HL-60 (cell line): ENCODE measurements at regions not wholly inside any gene's neighbourhood (a gene's known extent, or its start where the extent isn't known, plus 50 kb on each side); places are given as distances from the start of the nearest gene placed in this dataset.

Experiments used
- DNase-seq, 2 experiments: peaks; one replicate each; pipeline ENCODE4 v3.0.0-alpha.2; 2010 to 2020; ENCODE audit warnings: low read depth in 1 of 2, low spot score in 1 of 2
- H3K27ac ChIP-seq: fragments of 250-450 bp; sonication (Bioruptor Pico); replicated peaks from 2 replicates; pipeline ENCODE4 v1.5.1; 2020; ENCODE audit warnings: mild to moderate bottlenecking, moderate library complexity
- H3K27me3 ChIP-seq: fragments of 250-450 bp; sonication (Bioruptor Pico); 2 replicates; pipeline ENCODE4 v1.5.1; 2021; ENCODE audit warnings: mild to moderate bottlenecking, moderate library complexity; ENCODE audit not compliant: insufficient read depth, poor library complexity, severe bottlenecking
- H3K4me3 ChIP-seq: replicated peaks from 2 replicates; pipeline ENCODE4 v1.5.1; 2011; ENCODE audit warnings: mild to moderate bottlenecking, control low read depth, low read length; ENCODE audit not compliant: insufficient read depth
- CTCF ChIP-seq: IDR thresholded peaks from one replicate; pipeline ENCODE4 v1.5.1; 2011; ENCODE audit warnings: low read length, control low read depth, inconsistent platforms; ENCODE audit not compliant: insufficient read depth
- GABPA ChIP-seq: IDR thresholded peaks from 2 replicates; pipeline ENCODE4 v1.6.1; 2012; ENCODE audit warnings: low read depth
- POLR2AphosphoS5 ChIP-seq: IDR thresholded peaks from 2 replicates; pipeline ENCODE4 v1.6.1; 2012; ENCODE audit warnings: low read depth
- REST ChIP-seq: IDR thresholded peaks from 2 replicates; pipeline ENCODE4 v1.6.1; 2012; ENCODE audit warnings: low read depth; ENCODE audit not compliant: insufficient replicate concordance
- SPI1 ChIP-seq: IDR thresholded peaks from 2 replicates; pipeline ENCODE4 v1.6.1; 2012; ENCODE audit warnings: low read depth, mild to moderate bottlenecking, borderline replicate concordance

GRCh38 chr10:52890281-52890680, 117.7 kb upstream of the MBL2 start:
- Histone ChIP-seq H3K4me3 (no peak overlapping the region), H3K27ac (no peak overlapping the region), H3K27me3 (no peaks in the 10 kb centered on the region)
- no peak for DNase-seq
- no peak for TF ChIP-seq GABPA
- TF ChIP-seq SPI1, result no peak
- no peak for TF ChIP-seq CTCF
- no peak for TF ChIP-seq REST
- TF ChIP-seq POLR2AphosphoS5, result no peak

- no peak overlapping the region for H3K4me3 ChIP-seq
- TF ChIP-seq CTCF (no peak), GABPA (no peak), SPI1 (no peak), REST (no peak), POLR2AphosphoS5 (no peak)
- no peak for DNase-seq
- no peak overlapping the region for H3K27ac ChIP-seq
- no peaks in the 10 kb centered on the region for H3K27me3 ChIP-seq
These were observed 117.0 kb upstream of the MBL2 start for GRCh38 chr10:52889611-52890010.

- no peak overlapping the region for H3K27ac ChIP-seq
- no peak overlapping the region for H3K4me3 ChIP-seq
- no peaks in the 10 kb centered on the region for H3K27me3 ChIP-seq
- TF ChIP-seq SPI1 (no peak), REST (no peak), CTCF (peak; percentile 51), POLR2AphosphoS5 (no peak)
- peak; percentile 4 to 41 for DNase-seq
These were observed 111.7 kb upstream of the MBL2 start for GRCh38 chr10:52883996-52884871.
